K562 (cell line): ENCODE measurements at regions not wholly inside any gene's neighbourhood (a gene's known extent, or its start where the extent isn't known, plus 50 kb on each side); places are given as distances from the start of the nearest gene placed in this dataset.
"Not testable (repeated sequence)": the region's sequence is repeated elsewhere in the genome, so short reads cannot be mapped to it uniquely, and the experiment has no call there.

ENCODE experiments used
- ATAC-seq: fragments of 200-7000 bp; cut with Tn5 transposase; 3 replicates; pipeline ENCODE4 v1.9.1; 2020; ENCODE audit warnings: moderate library complexity
- BruUV-seq: library from RNA; stranded (reverse); fragments of 400-500 nt; replicated peaks from 2 replicates; lab custom pipeline; 2021; lab: Mats Ljungman, UMichigan
- CTCF ChIA-PET: fragments of 300-600 bp; formaldehyde crosslinking; extraction: SDS; loops from one replicate; lab custom pipeline; 2021; ENCODE audit warnings: low intra/inter-chr PET ratio; lab: Yijun Ruan, JAX
- POLR2A ChIA-PET: fragments of 300-600, 350-650 bp; sonication (Branson Sonifier 250); formaldehyde crosslinking; extraction: SDS; loops from one replicate; lab custom pipeline; 2021; ENCODE audit warnings: antibody characterized with exemption, inconsistent platforms; lab: Yijun Ruan, JAX
- DNase-seq, 4 experiments: peaks; one replicate each; pipeline versions ENCODE4 v3.0.0 to v3.0.0-alpha.2; 2011 to 2018; ENCODE audit warnings: low spot score in 3 of 4, mixed read lengths in 3 of 4; ENCODE audit errors: extremely low read depth in 1 of 4
- FAIRE-seq: peaks from 2 replicates; lab custom pipeline; 2011; peaks lifted over from hg19 to GRCh38; lab: Jason Lieb, UNC
- H2AFZ ChIP-seq: 2 replicates; pipeline ENCODE4 v1.6.0; 2011; ENCODE audit warnings: low read depth, low read length, control low read depth, inconsistent platforms
- H3K27ac ChIP-seq: fragments of 200-600 bp; 3 replicates; pipeline ENCODE4 v1.8.0; 2011; ENCODE audit warnings: low read depth, mild to moderate bottlenecking, control low read depth, inconsistent platforms, low read length, moderate library complexity, mixed read lengths; ENCODE audit errors: extremely low read depth
- H3K27me3 ChIP-seq, 2 experiments: fragments of 300-600 bp in 1 of 2; 2 replicates in 1 of 2; 3 replicates in 1 of 2; pipeline versions ENCODE4 v1.6.0 to v1.8.0; 2011; ENCODE audit warnings: inconsistent platforms in 2 of 2, low read length in 2 of 2, mild to moderate bottlenecking in 1 of 2, mixed read lengths in 1 of 2, moderate library complexity in 1 of 2; ENCODE audit not compliant: control insufficient read depth in 2 of 2, insufficient read depth in 2 of 2
- H3K36me3 ChIP-seq: fragments of 300-600 bp; 3 replicates; pipeline ENCODE4 v1.8.0; 2011; ENCODE audit warnings: mild to moderate bottlenecking, low read length, inconsistent platforms; ENCODE audit not compliant: control insufficient read depth, insufficient read depth
- H3K4me1 ChIP-seq, 2 experiments: fragments of 200-600 bp in 1 of 2; replicated peaks in 1 of 2; 2 replicates in 1 of 2; 3 replicates in 1 of 2; pipeline versions ENCODE4 v1.5.1 to v1.8.0; 2011; ENCODE audit warnings: inconsistent platforms in 2 of 2, low read length in 2 of 2, mild to moderate bottlenecking in 1 of 2, mixed read lengths in 1 of 2, moderate library complexity in 1 of 2; ENCODE audit not compliant: control insufficient read depth in 2 of 2, insufficient read depth in 2 of 2
- H3K4me2 ChIP-seq: 2 replicates; pipeline ENCODE4 v1.6.1; 2011; ENCODE audit warnings: low read length, control low read depth, inconsistent platforms, mixed read lengths; ENCODE audit not compliant: insufficient read depth
- H3K4me3 ChIP-seq: fragments of 200-600 bp; sonication (generic), shearing (Covaris generic); 2 replicates; pipeline ENCODE4 v1.5.1; 2016; ENCODE audit warnings: control low read depth, inconsistent platforms
- H3K79me2 ChIP-seq: fragments of 200-600 bp; 3 replicates; pipeline ENCODE4 v1.8.0; 2011; ENCODE audit warnings: low read length, inconsistent platforms; ENCODE audit not compliant: control insufficient read depth, insufficient read depth
- H3K9ac ChIP-seq, 2 experiments: 2 replicates each; pipeline versions ENCODE4 v1.6.0 to v1.6.1; 2011; ENCODE audit warnings: low read depth in 2 of 2, low read length in 2 of 2, control low read depth in 1 of 2, inconsistent platforms in 1 of 2, mild to moderate bottlenecking in 1 of 2, mixed read lengths in 1 of 2; ENCODE audit not compliant: insufficient read depth in 1 of 2
- H3K9me1 ChIP-seq: one replicate; pipeline ENCODE4 v1.6.0; 2011; ENCODE audit warnings: inconsistent platforms, mild to moderate bottlenecking, low read length, moderate library complexity; ENCODE audit not compliant: control insufficient read depth, insufficient read depth
- H3K9me3 ChIP-seq: replicated peaks from 2 replicates; pipeline ENCODE4 v1.5.1; 2011; ENCODE audit warnings: low read depth, low read length, inconsistent platforms; ENCODE audit not compliant: control insufficient read depth, insufficient read depth
- H4K20me1 ChIP-seq: replicated peaks from 2 replicates; pipeline ENCODE4 v1.6.1; 2011; ENCODE audit warnings: low read length, inconsistent platforms, mixed read lengths; ENCODE audit not compliant: control insufficient read depth, insufficient read depth
- CTBP1 ChIP-seq: fragments of 450-650 bp; IDR thresholded peaks from 2 replicates; pipeline ENCODE4 v1.6.1; 2016; ENCODE audit warnings: borderline replicate concordance
- EWSR1 ChIP-seq: fragments of 450-650 bp; IDR thresholded peaks from 2 replicates; pipeline ENCODE4 v1.6.1; 2018; ENCODE audit warnings: borderline replicate concordance, mild to moderate bottlenecking, low read depth, moderate library complexity; ENCODE audit not compliant: partially characterized antibody
- FOS ChIP-seq: IDR thresholded peaks from 3 replicates; pipeline ENCODE4 v1.6.1; 2011; ENCODE audit not compliant: insufficient read length; ENCODE audit errors: extremely low read depth
- FOXP1 ChIP-seq: sonication (generic); formaldehyde crosslinking; IDR thresholded peaks from 2 replicates; pipeline ENCODE4 v1.8.0; 2022; ENCODE audit warnings: mild to moderate bottlenecking, missing genetic modification reagents
- GABPB1 ChIP-seq: sonication (generic); formaldehyde crosslinking; IDR thresholded peaks from 2 replicates; pipeline ENCODE4 v1.8.0; 2022; ENCODE audit warnings: mild to moderate bottlenecking, missing genetic modification reagents
- MTA2 ChIP-seq: fragments of 450-650 bp; IDR thresholded peaks from 2 replicates; pipeline ENCODE4 v1.6.1; 2016; ENCODE audit warnings: low read depth
- NFE2L1 ChIP-seq: fragments of 450-650 bp; IDR thresholded peaks from 2 replicates; pipeline ENCODE4 v1.6.1; 2016; ENCODE audit warnings: missing genetic modification characterization, low read depth, mild to moderate bottlenecking, missing compliant biosample characterization, moderate library complexity, borderline replicate concordance
- NFIC ChIP-seq: fragments of 450-650 bp; IDR thresholded peaks from 2 replicates; pipeline ENCODE4 v1.6.1; 2017; ENCODE audit warnings: mild to moderate bottlenecking, inconsistent platforms
- PBX2 ChIP-seq, 2 experiments: IDR thresholded peaks in 1 of 2; conservative IDR thresholded peaks in 1 of 2; 2 replicates each; pipeline ENCODE4 v1.6.1; 2016; ENCODE audit warnings: low read depth in 2 of 2, mild to moderate bottlenecking in 1 of 2, missing compliant biosample characterization in 1 of 2, missing genetic modification characterization in 1 of 2, moderate library complexity in 1 of 2
- RFX1 ChIP-seq: fragments of 450-650 bp; IDR thresholded peaks from 2 replicates; pipeline ENCODE4 v1.6.1; 2016; ENCODE audit warnings: mild to moderate bottlenecking, moderate library complexity
- TAF7 ChIP-seq: fragments of 450-650 bp; IDR thresholded peaks from 2 replicates; pipeline ENCODE4 v1.6.1; 2016; ENCODE audit warnings: missing genetic modification characterization, missing compliant biosample characterization
- THRAP3 ChIP-seq: fragments of 450-650 bp; IDR thresholded peaks from 2 replicates; pipeline ENCODE4 v1.6.1; 2016; ENCODE audit warnings: mild to moderate bottlenecking, inconsistent platforms, borderline replicate concordance
- ZNF175 ChIP-seq: fragments of 200-800 bp; sonication (Bioruptor generic); IDR thresholded peaks from 2 replicates; pipeline ENCODE4 v1.6.1; 2016; ENCODE audit warnings: low read depth, mild to moderate bottlenecking, missing genetic modification characterization, missing compliant biosample characterization
- ZNF57 ChIP-seq: fragments of 450-650 bp; formaldehyde crosslinking; IDR thresholded peaks from 2 replicates; pipeline ENCODE4 v1.4.0; 2020; ENCODE audit warnings: mild to moderate bottlenecking, moderate library complexity
- WGBS: fragments of 100-300 bp; shearing (Covaris generic); methylation state at CpG from one replicate; pipeline ENCODE4 v1.1.6; 2016; ENCODE audit warnings: low coverage, mixed read lengths; ENCODE audit not compliant: insufficient coverage; ENCODE audit errors: missing lambda C conversion rate; 5-methylcytosine and 5-hydroxymethylcytosine counted together
- in situ Hi-C: fragments of 300-500 bp; cut with MboI; formaldehyde crosslinking; loops from 4 replicates; pipeline ENCODE4 v1.15.0; 2018; ENCODE audit warnings: inconsistent platforms, mixed read lengths
- intact Hi-C: fragments of 100-400 bp; cut with micrococcal nuclease; formaldehyde crosslinking; loops from 2 replicates; pipeline ENCODE4 v1.14.2; 2022
- TF ChIP-seq, protein P1 (sequence below): fragments of 450-650 bp; formaldehyde crosslinking; IDR thresholded peaks from 2 replicates; pipeline ENCODE4 v1.4.0; 2020; ENCODE audit warnings: mild to moderate bottlenecking, moderate library complexity

DNA sequence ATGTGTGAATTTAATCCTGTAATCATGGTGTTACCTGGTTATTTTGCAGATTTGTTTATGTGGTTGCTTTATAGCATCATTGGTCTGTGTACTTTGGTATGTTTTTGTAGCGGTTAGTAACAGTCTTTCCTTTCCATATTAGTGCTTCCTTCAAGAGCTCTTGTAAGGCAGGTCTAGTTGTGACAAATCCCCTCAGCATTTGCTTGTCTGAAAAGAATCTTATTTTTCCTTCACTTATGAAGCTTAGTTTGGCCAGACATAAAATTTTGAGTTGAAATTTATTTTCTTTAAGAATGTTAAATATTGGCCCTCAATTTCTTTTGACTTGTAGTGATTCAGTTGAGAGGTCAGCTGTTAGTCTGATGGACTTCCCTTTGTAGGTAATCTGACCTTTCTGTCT, 1096.1 kb upstream of the SLIT2 start:
- BruUV-seq: no TSS peak
- no peaks in the 10 kb centered on the region for H3K4me1 ChIP-seq
- no peak overlapping the region for H3K4me2 ChIP-seq
- no peaks in the 10 kb centered on the region for H3K9me1 ChIP-seq
- in situ Hi-C loops (no loop called here), intact Hi-C loops (no loop called here)
- H2AFZ ChIP-seq: no peak overlapping the region
- no peaks in the 10 kb centered on the region; the same call in 1 of the 2 replicates for H3K9me3 ChIP-seq
- 0% methylated on average over 1 of the region's 1 CpG for WGBS
- H3K27ac ChIP-seq: no peak overlapping the region
- no peak for DNase-seq
- H3K9ac ChIP-seq: no peak overlapping the region
- ATAC-seq: no peak
- no peaks in the 10 kb centered on the region for H4K20me1 ChIP-seq
- ChIA-PET POLR2A (no interaction called here), CTCF (no interaction called here)
- H3K4me3 ChIP-seq: no peak overlapping the region
- FAIRE-seq: no peak
- no peaks in the 10 kb centered on the region for H3K36me3 ChIP-seq
- TF ChIP-seq NFE2L1: no peak
- TF ChIP-seq NFIC: no peak
- TF ChIP-seq TAF7 (tag): no peak
- TF ChIP-seq FOXP1 (CRISPR knock-in tag): no peak
- no peak for TF ChIP-seq RFX1
- TF ChIP-seq, protein P1, sequence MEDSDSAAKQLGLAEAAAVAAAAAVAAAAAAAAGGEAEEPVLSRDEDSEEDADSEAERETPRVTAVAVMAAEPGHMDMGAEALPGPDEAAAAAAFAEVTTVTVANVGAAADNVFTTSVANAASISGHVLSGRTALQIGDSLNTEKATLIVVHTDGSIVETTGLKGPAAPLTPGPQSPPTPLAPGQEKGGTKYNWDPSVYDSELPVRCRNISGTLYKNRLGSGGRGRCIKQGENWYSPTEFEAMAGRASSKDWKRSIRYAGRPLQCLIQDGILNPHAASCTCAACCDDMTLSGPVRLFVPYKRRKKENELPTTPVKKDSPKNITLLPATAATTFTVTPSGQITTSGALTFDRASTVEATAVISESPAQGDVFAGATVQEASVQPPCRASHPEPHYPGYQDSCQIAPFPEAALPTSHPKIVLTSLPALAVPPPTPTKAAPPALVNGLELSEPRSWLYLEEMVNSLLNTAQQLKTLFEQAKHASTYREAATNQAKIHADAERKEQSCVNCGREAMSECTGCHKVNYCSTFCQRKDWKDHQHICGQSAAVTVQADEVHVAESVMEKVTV: no peak
- no peak for TF ChIP-seq FOS
- TF ChIP-seq EWSR1: no peak
- no peak for TF ChIP-seq CTBP1
- TF ChIP-seq PBX2 (CRISPR knock-in tag; IDR thresholded peaks at IDR 0.05; ENCODE audit: low read depth): no peak
- TF ChIP-seq PBX2 (tag; conservative IDR thresholded peaks at IDR 0.05; ENCODE audit: low read depth): no peak
- TF ChIP-seq ZNF57 (CRISPR knock-in tag): no peak
- TF ChIP-seq MTA2: no peak
- TF ChIP-seq THRAP3: no peak
- no peak for TF ChIP-seq ZNF175 (CRISPR knock-in tag)
- no peak for TF ChIP-seq GABPB1 (CRISPR knock-in tag)
- no peaks in the 10 kb centered on the region for H3K79me2 ChIP-seq
- H3K27me3 ChIP-seq: no peaks in the 10 kb centered on the region

GRCh38 chr4:19154267-19154666, 1097.4 kb upstream of the SLIT2 start:
- H3K9me1 ChIP-seq, H3K9me3 ChIP-seq, H3K4me1 ChIP-seq, ATAC-seq, DNase-seq, H3K4me3 ChIP-seq, H4K20me1 ChIP-seq, FAIRE-seq, CTCF ChIA-PET, H3K79me2 ChIP-seq, in situ Hi-C loops, BruUV-seq, intact Hi-C loops, H3K27me3 ChIP-seq, H3K36me3 ChIP-seq, H3K9ac ChIP-seq, POLR2A ChIA-PET, H2AFZ ChIP-seq, H3K4me2 ChIP-seq, H3K27ac ChIP-seq: not testable (repeated sequence)
- 0% methylated on average over 5 of the region's 5 CpGs for WGBS
